Colonic mucosa (tissue), 4 donors: ENCODE measurements at regions not wholly inside any gene's neighbourhood (a gene's known extent, or its start where the extent isn't known, plus 50 kb on each side); places are given as distances from the start of the nearest gene placed in this dataset.
"Not testable (repeated sequence)": the region's sequence is repeated elsewhere in the genome, so short reads cannot be mapped to it uniquely, and the experiment has no call there.

Experiments
- DNase-seq: peaks from one replicate; pipeline ENCODE4 v3.0.0-alpha.2; 2020
- H3K27ac ChIP-seq: fragments of 200-600 bp; one replicate; pipeline ENCODE4 v1.8.0; 2021
- H3K27me3 ChIP-seq: fragments of 200-600 bp; one replicate; pipeline ENCODE4 v1.8.0; 2021
- H3K36me3 ChIP-seq: fragments of 200-600 bp; one replicate; pipeline ENCODE4 v1.8.0; 2021
- H3K4me1 ChIP-seq: fragments of 200-600 bp; one replicate; pipeline ENCODE4 v1.8.0; 2021; ENCODE audit warnings: mild to moderate bottlenecking
- H3K4me3 ChIP-seq: fragments of 200-600 bp; one replicate; pipeline ENCODE4 v1.8.0; 2021
- H3K9ac ChIP-seq, 2 donors: one replicate each; pipeline ENCODE4 v1.7.0; 2013; ENCODE audit warnings: control low read depth in 2 of 2, low read depth in 2 of 2, low read length in 2 of 2
- H3K9me3 ChIP-seq: fragments of 200-600 bp; one replicate; pipeline ENCODE4 v1.8.0; 2021
- CTCF ChIP-seq: fragments of 200-600 bp; IDR thresholded peaks from one replicate; pipeline ENCODE4 v1.8.0; 2022; ENCODE audit warnings: antibody characterized with exemption, mild to moderate bottlenecking
- intact Hi-C: fragments of 100-400 bp; cut with DNase I; formaldehyde crosslinking; loops from one replicate; pipeline ENCODE4 v1.14.1; 2022
- donor health status: healthy.
- donor health status: DM: no; HTN: no; CAD: no.
- donor health status: DM: no; HTN: no; CAD: no.

GRCh38 chr9:106104887-106105286 is 410.5 kb downstream of the TMEM38B start:
- H3K9ac ChIP-seq: no peak overlapping the region
- intact Hi-C loops: no loop called here
- DNase-seq: no peak

GRCh38 chr9:106106396-106106795 is 412.1 kb downstream of the TMEM38B start:
- intact Hi-C loops: no loop called here

More at GRCh38 chr9:106104887-106105286, 410.5 kb downstream of the TMEM38B start:
- H3K36me3 ChIP-seq: no peaks in the 10 kb centered on the region
- no peak overlapping the region for H3K4me3 ChIP-seq
- no peaks in the 10 kb centered on the region for H3K4me1 ChIP-seq
- H3K9me3 ChIP-seq: no peaks in the 10 kb centered on the region
- no peak overlapping the region for H3K27ac ChIP-seq
- no peak for TF ChIP-seq CTCF
- H3K27me3 ChIP-seq: no peaks in the 10 kb centered on the region

GRCh38 chr9:106107716-106108115 is 413.4 kb downstream of the TMEM38B start:
- intact Hi-C loops: no loop called here
- TF ChIP-seq CTCF: no peak
- no peaks in the 10 kb centered on the region for H3K36me3 ChIP-seq
- H3K4me1 ChIP-seq: no peaks in the 10 kb centered on the region
- no peaks in the 10 kb centered on the region for H3K27me3 ChIP-seq
- no peaks in the 10 kb centered on the region for H3K9me3 ChIP-seq
- no peak for DNase-seq
- H3K4me3 ChIP-seq: no peak overlapping the region
- no peak overlapping the region for H3K9ac ChIP-seq
- no peak overlapping the region for H3K27ac ChIP-seq

More at GRCh38 chr9:106106396-106106795, 412.1 kb downstream of the TMEM38B start:
- Histone ChIP-seq H3K4me1 (no peaks in the 10 kb centered on the region), H3K36me3 (no peaks in the 10 kb centered on the region), H3K27me3 (no peaks in the 10 kb centered on the region), H3K4me3 (no peak overlapping the region), H3K9ac (no peak overlapping the region), H3K27ac (no peak overlapping the region), H3K9me3 (no peaks in the 10 kb centered on the region)
- no peak for TF ChIP-seq CTCF
- no peak for DNase-seq

- intact Hi-C loops, H3K27me3 ChIP-seq, H3K36me3 ChIP-seq, H3K9me3 ChIP-seq, H3K27ac ChIP-seq, H3K9ac ChIP-seq, H3K4me3 ChIP-seq, DNase-seq, H3K4me1 ChIP-seq: not testable (repeated sequence)
Measured at GRCh38 chr9:106109706-106110105, 415.4 kb downstream of the TMEM38B start.

GRCh38 chr9:106110483-106110882 is 416.1 kb downstream of the TMEM38B start:
- no peak for TF ChIP-seq CTCF
- no peaks in the 10 kb centered on the region for H3K36me3 ChIP-seq
- no peak overlapping the region for H3K9ac ChIP-seq
- H3K27ac ChIP-seq: no peak overlapping the region
- no peaks in the 10 kb centered on the region for H3K4me1 ChIP-seq
- intact Hi-C loops: no loop called here
- H3K4me3 ChIP-seq: no peak overlapping the region
- DNase-seq: no peak
- no peaks in the 10 kb centered on the region for H3K27me3 ChIP-seq
- H3K9me3 ChIP-seq: no peaks in the 10 kb centered on the region

- no peaks in the 10 kb centered on the region for H3K4me1 ChIP-seq
- no peak for DNase-seq
- no peak overlapping the region for H3K4me3 ChIP-seq
- intact Hi-C loops: no loop called here
- no peak overlapping the region for H3K27ac ChIP-seq
- no peaks in the 10 kb centered on the region for H3K36me3 ChIP-seq
- no peaks in the 10 kb centered on the region for H3K27me3 ChIP-seq
- no peak overlapping the region for H3K9ac ChIP-seq
- TF ChIP-seq CTCF: no peak
- H3K9me3 ChIP-seq: no peaks in the 10 kb centered on the region
Measured at GRCh38 chr9:106111039-106111730, 416.8 kb downstream of the TMEM38B start.
